HT-29 (cell line): ENCODE measurements at regions not wholly inside any gene's neighbourhood (a gene's known extent, or its start where the extent isn't known, plus 50 kb on each side); places are given as distances from the start of the nearest gene placed in this dataset.
A peak's percentile ranks its signal among the peaks of the same experiment; 100 is the strongest.
"Not testable (repeated sequence)": the region's sequence is repeated elsewhere in the genome, so short reads cannot be mapped to it uniquely, and the experiment has no call there.

ENCODE experiments used
- DNase-seq: peaks from one replicate; pipeline ENCODE4 v3.0.0-alpha.2; 2015; ENCODE audit warnings: low spot score

DNA sequence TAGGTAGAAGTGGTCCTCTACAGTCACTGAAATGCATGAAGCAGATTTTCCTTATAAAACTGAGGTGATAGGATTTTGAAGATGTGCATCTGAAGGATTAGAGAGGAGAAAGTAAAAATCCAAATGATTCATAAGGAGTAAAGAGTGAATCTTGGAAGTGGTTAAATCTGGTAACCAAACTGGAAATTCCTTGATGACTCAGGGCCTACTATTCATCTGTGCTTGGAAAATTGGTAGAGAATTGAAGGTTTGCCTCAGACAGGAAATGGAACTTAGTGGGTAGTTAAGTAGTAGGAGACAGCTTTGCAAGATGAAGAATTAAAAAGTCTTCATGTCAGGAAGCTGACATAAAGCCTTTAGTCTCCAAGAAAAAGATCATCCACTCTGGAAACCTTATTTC lies 368.9 kb upstream of the CTSO start:
- DNase-seq, result no peak

DNA sequence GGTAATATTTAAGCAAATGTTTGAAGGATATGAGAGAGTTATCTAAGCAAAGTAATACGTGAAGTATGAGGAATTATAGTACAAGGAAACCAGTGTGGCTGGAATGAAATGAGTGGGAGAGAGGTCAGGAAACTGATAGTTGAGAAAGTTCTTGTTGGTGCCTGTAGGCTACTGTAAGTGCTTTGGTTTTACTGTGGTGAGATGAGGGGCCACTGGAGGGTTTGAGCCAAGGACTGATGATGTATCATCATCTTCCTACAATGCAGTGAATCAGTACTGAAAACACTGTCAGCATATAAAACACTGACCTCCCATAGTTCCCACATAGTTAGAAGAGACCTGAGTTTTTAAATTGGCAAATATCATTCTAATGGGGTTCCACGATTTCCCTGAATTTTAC lies 367.5 kb upstream of the CTSO start:
- DNase-seq, result no peak

DNA sequence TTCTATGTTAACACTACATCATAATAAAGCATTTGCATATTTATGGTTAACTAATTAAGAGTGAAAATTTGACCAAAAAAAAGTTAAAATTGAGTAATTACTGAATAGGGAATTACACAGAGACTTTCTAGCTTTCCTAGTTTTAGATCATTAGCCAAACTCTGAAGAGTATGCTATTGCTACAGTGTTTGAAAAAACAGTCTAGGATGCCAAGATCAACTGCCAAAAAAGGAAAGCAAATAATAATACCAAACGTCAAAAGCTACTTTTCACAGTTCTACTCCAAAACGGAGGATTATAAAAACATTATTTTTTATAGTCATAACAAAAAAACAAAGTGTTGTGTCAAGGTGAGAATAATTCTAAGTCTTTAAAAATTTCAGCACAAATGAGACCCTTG lies 359.8 kb upstream of the CTSO start:
- DNase-seq, result no peak

DNA sequence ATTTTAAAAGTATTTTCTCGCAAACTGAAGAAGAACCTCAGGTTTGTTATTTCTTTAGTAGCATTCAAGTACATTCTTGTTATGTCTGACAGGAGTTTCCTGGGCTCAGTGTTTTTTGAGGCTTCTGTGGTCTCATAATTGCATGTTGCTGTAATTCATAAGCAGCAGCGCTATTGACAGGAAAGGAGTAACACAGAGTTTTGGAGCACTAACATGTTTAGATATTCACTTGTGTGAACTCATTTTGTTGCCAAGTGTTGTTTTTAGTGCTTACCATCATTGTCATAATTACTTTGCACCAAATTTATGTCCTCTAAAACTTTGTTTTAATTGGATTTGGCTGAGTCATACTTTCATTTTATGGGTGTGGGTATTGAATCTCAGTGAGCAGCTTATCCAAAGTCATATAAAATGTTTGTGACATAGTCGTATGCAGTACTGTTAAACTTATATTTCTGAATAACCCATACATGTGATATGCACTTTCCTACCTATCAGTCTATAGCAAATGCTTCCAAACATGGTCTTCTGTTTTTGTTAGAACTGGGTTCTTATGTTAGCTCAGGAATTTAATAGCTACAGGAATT lies 358.7 kb upstream of the CTSO start:
- no peak for DNase-seq

DNA sequence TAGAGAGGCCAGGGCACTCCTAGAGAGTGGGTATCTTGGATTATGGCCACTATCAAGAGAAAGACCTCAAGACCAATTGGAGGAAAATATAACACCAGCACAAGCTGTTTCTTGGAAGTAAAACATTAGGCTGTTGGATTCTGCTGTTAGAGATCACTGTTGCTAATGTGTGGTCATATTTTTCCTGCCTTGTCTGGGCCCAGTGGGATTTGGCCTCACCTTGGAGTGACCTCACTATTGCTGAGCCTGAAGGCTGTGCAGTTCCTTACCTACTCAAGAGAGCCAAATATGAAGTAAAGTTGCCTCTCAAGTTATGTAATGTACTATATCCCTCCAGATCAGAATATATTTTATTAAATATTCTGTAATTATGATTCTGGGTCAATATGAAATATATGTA lies 355.4 kb upstream of the CTSO start:
- DNase-seq, result no peak

DNA sequence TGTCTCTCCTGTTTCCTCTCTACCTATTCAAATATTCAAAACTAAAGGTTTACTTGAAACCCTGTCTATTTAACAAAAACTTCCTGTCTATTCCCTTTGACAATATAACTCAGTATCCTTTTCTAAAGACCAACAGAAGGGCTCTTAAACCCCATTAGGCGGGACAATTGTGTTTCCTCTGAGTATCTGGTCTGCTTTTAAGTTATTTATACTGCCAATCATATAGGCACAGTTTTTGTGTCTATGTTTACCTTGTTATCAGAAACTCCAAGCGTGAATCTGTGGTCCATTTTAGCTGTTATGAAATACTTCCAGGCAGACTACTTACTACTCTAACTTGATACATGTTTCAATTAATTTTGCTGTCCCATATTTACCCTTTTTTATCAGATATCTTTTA lies 350.0 kb upstream of the CTSO start:
- no peak for DNase-seq

DNA sequence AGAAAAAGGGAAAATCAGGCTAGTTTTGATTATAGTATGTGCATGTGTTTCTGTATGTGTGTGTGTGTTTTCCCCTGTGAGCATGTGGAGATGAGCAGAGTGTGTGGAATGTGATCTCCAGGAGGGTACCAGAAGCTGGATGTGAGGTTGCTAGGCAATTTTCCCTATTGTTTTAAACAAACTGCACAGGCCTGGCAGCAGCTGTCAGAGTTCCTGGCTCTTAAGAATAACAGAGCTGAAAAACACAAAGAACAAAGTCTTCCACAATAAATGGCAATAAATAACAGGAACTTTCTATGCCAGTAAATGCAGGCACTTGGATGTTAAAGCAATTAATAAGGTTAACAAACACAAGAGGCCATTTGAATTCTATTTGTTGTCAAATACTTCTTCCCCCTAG lies 344.6 kb upstream of the CTSO start:
- no peak for DNase-seq

DNA sequence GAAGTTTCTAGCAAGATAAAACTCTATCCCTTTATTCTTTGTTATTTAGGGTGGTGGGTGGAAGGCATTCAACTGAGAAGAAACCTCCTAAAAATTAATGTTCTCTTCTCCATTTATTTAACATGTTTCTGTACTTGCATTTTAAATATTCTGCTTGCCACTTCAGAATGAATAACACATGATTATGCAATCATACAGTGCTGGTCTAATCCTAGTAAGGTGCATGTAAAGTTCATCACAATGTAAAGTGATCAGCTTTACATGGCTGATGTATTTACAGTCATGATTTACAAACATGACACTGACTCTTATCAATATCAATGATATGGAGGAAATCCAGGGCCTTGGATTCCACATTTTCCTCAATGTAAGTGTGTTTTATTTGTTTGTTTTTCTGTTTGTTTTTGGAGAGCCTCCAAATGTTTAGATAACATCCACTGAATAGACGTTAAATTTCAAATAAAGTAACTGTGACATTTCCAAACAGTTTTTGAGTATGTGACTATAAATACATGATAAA lies 342.1 kb upstream of the CTSO start:
- no peak for DNase-seq

DNA sequence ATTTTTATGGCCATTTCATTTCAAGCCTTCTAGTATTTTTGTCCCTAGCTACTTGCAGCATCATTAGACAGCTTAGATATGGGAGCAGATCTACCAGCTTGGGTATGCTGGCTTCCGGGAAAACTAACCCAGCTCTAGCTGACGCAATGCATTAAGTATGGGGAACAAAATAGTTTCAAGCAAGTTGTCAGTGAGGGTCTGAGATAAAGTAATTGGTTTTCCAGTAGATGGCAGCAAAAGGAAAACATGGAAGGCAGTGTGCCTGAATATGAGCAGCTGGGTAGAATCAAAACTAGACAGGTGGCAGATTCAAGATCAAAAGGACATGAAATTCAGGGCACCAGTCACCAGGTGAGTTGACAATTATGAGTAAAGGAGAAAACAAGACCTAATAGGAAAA lies 340.9 kb upstream of the CTSO start:
- DNase-seq, result peak; percentile 73

DNA sequence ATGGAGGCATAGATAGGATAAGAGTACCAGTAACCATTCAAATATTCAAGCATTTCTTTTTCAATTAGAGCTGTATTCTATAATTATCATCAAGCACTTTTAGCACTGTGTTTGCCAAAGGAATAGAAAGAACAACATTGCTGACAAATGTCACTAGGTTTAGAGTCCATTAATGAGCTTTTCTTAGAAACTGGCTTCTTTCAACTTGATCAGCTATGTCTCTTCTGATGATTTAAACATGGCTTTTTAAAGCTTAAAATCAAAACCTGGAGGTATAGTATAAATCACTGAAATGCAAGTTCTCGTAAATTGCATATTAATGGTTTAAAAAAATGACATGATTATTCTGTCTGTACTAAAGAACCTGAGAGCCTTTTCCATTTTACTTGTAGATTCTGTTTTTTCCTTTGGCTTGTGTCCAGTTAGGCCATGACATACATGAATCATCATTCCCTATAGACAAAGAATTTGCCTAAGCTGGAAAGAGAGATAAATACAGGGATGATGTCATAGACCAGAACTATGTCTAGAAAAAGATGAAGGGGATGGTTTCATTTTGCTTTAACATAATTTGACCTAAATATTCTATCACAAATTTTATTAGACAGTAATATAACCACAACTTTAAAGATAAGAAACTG lies 340.1 kb upstream of the CTSO start:
- peak; percentile 13 for DNase-seq

DNA sequence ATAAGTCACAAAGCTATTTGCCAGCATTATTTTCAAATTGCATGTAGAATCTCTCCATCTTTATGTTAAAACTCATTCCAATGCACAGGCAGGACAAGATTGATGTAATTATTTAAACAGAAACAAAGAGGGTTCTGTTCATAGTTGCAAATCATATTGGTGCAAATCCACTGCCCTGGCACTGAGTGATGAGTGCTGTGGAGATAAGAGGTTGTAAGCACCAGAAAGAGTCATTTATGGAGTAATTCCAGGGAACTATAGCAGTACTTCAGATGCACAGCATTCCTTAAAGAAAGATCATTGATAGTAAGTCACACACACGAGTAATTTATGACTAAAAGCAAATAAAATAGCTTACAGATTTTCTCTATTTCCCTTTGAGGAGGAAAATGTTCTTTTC lies 337.7 kb upstream of the CTSO start:
- no peak for DNase-seq

DNA sequence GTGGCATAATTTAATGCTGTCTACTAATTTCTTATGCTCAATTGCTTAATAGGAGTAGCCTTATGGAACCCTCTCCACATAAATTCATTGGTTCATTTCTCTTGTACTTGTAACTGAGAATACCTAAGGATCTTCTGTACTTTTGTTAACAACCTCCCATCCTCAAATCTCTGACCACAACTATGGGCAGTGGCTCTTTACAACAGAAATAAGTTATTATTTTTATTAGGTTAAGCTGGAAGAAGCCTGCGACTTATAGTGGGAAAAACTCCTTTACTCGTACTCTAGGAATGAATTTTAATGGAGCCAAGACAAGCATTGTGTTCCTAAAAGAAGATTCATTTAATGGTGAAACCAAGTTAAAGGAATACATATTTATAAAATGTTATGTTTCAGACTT lies 337.1 kb upstream of the CTSO start:
- DNase-seq, result no peak

DNA sequence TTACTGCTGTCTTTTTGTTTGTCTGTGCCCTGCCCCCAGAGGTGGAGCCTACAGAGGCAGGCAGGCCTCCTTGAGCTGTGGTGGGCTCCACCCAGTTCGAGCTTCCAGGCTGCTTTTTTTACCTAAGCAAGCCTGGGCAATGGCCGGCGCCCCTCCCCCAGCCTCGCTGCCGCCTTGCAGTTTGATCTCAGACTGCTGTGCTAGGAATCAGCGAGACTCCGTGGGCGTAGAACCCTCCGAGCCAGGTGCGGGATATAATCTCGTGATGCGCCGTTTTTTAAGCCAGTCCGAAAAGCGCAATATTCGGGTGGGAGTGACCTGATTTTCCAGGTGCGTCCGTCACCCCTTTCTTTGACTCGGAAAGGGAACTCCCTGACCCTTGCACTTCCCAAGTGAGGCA lies 336.4 kb upstream of the CTSO start:
- not testable (repeated sequence) for DNase-seq

DNA sequence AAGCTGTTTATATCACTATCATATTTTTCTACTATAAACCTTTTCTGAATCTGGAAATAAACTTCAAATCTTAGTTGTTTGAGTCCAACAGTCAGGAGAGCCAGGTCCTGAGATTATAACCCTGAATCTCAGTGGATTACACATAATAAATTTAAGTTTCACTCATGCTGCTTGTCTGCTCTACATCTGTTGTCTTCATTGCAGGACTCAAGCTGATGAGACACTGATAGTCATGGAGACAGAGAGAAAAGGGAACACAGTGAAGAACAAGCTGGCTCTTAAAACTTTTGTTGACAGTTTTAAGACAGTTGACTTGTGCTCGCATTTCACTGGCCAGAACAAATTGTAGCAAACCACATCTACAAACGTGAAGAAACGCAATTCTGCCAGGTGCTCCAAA lies 327.0 kb upstream of the CTSO start:
- DNase-seq, result no peak

DNA sequence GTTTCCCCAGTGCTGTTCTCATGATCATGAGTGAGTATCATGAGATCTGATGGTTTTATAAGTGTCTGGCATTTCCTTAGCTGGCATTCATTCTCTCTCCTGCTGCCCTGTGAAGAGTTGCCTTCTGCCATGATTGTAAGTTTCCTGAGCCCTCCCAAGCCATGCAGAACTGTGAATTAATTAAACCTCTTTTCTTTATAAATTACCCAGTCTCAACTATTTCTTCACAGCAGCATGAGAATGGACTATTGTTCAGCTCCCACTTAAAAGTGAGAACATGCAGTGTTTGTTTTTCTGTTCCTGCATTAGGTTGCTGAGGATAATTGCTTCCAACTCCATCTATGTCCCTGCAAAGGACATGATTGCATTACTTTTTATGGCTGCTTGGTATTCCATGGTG lies 311.7 kb upstream of the CTSO start:
- DNase-seq, result no peak

DNA sequence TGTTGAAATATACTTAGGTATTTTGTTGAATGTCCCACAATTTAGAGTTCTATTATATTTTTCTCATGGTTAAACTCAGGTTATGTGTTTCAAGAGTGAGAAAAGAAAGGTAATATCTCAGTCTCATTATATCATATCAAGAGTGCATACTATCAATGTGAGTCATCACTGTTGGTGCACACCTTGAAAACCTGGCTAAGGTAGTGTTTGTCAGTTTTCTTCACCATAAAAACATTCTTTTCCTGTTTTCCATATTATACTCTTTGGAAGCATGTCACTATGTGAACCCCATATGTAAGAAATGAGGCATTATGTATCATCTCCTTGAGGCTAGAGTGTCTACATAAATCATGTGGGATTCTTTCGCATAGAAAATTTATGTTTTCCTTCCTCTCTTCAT lies 307.6 kb upstream of the CTSO start:
- no peak for DNase-seq

DNA sequence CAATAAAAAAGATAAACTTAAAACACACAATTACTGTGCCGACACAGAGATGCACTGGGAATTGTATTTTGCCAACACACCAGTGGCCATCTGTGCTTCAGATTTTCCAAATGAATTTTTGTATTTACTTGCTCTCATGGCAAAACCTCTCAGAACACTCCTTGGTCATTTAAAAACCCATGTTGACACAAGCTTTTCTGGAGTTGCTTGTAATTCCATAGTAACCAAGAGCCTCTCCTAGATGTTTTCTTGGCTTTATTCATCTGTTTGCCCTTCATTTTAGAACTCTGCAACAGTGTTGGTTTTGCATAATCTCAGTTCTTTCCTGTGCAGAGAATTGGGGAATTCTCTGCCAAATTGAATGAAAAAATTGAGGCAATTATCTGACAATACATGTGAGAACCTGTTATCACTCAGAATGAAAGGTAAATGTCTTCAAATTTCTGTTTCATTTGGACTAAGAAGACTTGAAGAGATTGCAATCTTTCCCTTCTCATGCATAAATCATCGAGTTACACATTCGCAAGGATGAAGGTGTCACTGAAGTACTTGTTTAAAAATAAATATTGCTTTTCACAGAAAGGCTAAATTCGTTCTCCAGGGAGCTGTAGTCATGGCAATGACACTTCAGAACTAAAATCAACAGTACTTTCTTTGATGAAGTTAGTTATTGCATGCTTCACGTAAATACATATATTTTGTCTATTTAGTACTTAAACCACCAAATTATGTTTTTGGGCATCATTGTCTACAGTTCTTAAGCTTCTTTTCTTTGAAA lies 301.8 kb upstream of the CTSO start:
- DNase-seq, result no peak

DNA sequence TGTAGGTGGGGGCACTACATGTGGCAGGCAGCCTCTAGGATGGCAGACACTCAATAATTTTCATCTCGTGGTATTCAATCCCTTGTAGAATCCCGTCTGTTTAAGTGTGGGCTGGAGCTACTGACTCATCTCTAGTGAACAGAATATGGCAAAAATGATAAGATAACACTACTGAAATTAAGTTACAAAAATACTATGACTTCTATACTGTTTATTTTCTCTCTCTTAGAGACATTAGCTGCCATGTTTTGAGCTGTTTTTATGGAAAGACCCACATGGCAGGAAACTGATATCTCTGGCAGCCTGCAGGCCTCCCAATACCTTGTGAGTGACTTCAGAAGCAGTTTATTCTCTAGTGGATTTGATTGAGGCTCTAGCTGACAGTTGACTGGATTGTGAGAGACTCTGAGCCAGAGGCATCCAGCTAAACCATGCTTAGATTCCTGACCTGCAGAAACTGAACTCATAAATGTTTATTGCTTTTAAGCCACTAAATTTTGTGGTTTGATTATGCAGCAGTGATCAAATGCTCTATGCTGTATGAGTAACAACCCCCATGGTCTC lies 298.8 kb upstream of the CTSO start:
- no peak for DNase-seq

DNA sequence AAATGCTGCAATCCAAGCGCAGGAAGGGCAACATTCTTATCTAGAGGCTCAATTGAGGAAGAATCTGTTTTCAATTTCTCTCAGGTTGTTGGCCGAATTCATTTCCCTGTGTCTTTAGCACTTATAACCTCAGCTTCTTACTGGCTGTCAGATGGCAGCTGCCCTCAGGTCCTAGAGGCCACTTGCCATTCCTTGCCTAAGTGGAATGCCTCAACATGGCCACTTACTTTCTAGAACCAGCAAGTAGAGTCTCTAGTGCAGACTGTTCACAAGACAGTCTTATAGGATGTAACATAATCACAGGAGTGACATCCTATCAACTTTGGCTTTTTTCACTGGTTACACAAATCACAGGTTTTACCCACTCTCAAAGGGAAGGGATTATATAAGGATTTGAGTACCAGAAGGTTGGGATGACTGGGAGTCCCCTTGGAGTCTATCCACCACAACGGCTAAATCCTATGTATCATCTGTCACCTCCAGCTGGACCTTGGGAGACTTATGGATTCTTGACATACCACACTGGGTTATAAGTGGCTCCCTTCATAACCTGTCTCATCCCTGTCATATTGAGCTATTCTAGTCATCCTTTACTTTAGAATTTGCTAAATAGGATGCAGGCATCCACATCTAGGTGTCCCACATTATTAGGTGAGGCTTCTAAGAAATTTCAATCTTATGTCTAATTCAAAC lies 297.9 kb upstream of the CTSO start:
- DNase-seq, result no peak

DNA sequence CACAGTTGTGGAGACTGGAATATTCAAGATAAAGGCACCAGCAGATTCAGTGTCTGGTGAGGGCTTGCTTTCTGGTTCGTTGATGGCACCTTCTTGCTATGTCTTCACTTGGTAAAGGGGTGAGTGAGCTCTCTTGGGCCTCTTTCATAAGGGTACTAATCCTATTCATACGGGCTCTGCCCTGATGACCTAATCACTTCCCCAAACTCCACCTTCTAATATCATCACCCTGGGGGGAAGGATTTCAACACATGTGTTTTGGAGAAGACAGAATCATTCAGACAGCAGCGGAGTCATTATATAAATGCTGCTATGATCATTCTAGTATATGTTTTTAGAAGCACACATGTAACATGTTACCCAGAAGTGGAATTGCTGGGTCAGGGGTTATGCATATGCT lies 295.3 kb upstream of the CTSO start:
- DNase-seq, result no peak

DNA sequence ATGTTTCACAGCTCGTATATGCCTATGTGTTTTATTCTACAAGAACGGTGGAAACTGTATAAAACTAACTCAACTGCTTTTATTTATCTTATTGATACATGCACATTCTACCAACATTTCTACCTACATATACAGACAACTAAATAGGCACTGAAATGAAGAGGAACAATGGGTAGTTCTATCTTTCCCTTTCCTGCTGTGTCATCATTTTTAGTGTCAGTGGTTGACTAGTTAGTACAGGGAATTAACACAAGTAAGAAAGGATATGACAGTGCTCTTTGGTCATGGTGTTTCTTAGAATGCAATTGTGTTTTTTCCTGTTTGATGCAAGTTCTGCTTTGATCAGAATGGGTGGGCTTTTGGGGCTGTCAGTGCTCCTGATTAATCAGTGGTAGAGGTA lies 293.8 kb upstream of the CTSO start:
- no peak for DNase-seq

DNA sequence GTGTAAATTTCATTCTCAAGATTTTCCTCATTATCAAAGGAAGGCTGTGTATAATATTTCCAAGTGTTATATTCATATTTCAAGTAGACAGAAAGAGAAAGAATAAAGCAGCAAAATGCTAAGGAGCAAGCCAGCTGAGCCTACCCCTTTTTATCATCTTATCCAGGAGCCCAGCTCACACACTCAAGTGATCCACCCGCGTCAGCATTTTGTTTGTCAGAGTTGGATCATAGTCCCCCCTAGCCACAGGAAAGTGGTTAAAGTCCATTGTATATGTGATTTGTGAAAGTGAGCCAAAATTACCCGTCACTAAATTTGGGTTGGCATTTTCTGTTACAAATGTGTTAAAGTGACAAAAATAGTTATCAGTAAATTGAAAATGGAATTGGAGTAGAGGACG lies 289.3 kb upstream of the CTSO start:
- no peak for DNase-seq
